ENCODE measurements at regions not wholly inside any gene's neighbourhood (a gene's known extent, or its start where the extent isn't known, plus 50 kb on each side); places are given as distances from the start of the nearest gene placed in this dataset.

- TF ChIP-seq RFX1 (IDR thresholded peaks at IDR 0.05) (no peak), KMT2B (CRISPR knock-in tag; IDR thresholded peaks at IDR 0.05) (no peak), ZNF282 (IDR thresholded peaks at IDR 0.05; ENCODE audit: partially characterized antibody) (no peak)
Observed at GRCh38 chr12:32032205-32032810, 73.1 kb downstream of the RESF1 start.

Data from HepG2 (cell line).